ENCODE measurements at regions not wholly inside any gene's neighbourhood (a gene's known extent, or its start where the extent isn't known, plus 50 kb on each side); places are given as distances from the start of the nearest gene placed in this dataset.
A peak's percentile ranks its signal among the peaks of the same experiment; 100 is the strongest.
"Not testable (repeated sequence)": the region's sequence is repeated elsewhere in the genome, so short reads cannot be mapped to it uniquely, and the experiment has no call there.

DNA sequence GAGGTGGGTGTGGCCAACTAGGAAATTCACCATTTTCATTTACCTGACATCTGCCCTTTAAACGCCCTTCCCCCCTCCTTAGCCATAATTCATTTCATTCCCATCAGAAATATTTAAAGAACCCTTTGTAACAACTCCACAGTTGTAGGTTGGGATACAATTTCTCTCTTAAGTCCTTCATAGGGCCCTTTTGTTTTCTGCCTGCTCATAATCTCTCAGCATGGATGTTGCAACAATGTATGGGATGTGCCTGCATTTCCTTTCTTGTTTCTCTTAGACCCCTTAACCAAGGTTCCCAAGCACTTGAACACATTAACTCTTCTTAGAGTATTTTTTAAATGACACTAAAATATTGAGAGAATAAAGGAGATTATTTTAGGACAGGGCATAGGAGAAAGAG is 51.7 kb upstream of the MYO10 start:
- DNase-seq (ENCODE audit: low spot score), result no peak

GRCh38 chr5:16990817-16991520 is 54.9 kb upstream of the MYO10 start:
- not testable (repeated sequence) for DNase-seq (ENCODE audit: low spot score)

DNA sequence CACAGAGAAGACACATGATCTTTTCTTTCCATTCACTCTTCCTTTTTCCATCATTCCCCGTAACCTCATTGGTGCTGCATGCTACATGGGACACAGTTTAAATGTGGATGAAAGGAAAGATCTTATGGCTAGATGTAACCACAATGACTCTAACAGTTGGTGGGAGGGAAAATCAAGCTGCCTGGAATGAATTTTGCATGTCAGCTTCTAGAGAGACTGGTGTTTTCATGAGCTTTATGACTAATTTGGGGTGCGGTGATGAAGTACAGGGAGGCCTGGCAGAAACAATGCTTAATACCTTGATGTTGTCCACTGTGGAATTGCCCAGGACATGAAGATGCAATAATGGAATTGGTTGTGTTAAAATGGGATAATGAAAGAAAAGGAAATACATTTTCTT is 55.9 kb upstream of the MYO10 start:
- DNase-seq (ENCODE audit: low spot score), result peak; percentile 24

DNA sequence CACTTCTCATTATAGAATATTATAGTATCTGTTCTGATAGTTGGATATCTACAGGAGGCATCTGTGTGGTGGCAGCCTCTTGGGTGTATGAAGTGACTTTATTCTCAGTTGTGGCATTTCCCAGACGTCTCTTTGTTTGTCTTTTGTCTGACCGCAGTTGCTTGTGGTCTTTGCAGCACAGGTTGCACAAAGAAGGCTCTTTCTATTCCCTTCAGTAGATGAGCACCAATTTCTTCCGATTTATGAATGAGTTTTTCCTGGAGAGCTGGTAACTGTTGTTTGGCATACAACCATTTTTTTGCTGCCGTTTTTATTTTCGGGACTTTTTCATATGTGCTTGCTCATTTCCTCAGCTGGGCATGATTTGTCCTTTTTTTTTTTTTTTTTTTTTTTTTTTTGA is 56.4 kb upstream of the MYO10 start:
- DNase-seq (ENCODE audit: low spot score), result peak; percentile 35

DNA sequence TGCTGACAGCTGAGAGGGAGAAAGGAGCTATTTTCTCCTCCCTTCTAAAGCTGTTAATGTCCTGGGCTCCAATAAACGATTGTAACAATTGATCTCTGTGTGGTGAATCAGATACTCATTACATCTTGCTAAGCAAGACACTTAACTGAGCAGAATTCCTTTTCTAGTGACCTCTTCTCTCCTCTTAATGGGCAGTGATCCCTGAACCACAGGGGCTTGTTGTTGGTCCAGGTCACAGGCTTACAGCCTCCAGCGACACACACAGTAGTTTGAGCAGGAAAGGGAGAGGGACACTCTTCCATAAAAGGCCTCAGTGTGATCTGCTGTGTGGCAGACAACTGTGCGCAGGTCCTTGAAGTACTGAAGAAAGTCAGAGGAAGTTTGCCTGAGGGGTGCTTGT is 58.5 kb upstream of the MYO10 start:
- peak; percentile 20 for DNase-seq (ENCODE audit: low spot score)

DNA sequence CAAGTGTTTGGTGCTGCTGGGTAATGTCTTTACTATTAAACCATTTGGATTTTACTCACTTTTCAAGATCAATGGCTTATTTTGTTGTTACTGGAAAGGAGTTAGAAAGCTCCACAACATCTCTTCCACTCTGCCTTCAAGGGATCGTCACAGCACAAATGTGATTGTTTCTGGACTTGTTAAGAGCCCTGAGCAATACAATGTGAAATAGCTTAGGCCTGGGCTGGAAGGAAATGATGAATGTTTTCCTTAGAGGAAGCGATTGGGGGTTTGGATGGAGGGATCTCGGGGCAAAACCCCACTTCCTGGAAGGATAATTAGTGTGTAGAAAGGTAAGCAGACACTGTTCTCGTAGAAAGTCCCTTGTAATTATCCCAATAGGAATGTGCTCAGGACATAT is 59.3 kb upstream of the MYO10 start:
- DNase-seq (ENCODE audit: low spot score), result peak; percentile 76

DNA sequence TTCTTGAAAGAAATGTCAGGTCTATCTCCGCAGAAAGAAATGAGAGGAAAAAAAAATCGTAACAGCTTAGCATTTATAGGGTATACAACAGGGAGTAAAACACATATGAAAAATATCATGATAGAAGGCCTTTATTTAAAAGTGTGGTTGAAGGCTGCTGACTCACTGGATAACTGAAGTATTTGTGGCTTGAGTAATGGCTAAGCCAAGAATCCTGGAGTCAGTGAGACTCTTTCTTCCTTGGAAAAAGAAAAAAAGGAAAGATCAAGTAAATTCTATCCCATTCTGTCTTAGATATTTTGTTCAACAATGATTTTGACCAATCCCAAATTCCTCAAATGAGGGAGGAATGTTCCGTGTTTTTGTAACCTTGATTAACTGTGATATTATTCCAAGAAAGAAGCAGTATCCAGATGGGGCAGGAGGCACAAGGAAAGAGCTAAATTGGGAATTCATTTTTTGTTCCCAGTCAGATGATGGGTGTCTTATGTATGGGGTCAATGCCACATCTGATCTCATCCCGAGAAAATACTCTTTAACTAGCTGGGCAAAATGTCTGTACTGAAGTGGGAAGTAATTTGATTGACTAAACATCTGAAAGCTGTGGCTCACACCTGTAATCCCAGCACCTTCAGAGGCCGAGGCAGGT is 64.3 kb upstream of the MYO10 start:
- DNase-seq (ENCODE audit: low spot score), result peak; percentile 89

GRCh38 chr5:17001428-17001827 is 65.3 kb upstream of the MYO10 start:
- peak; percentile 14 for DNase-seq (ENCODE audit: low spot score)

GRCh38 chr5:17004441-17005106 is 68.5 kb upstream of the MYO10 start:
- DNase-seq (ENCODE audit: low spot score), result no peak

DNA sequence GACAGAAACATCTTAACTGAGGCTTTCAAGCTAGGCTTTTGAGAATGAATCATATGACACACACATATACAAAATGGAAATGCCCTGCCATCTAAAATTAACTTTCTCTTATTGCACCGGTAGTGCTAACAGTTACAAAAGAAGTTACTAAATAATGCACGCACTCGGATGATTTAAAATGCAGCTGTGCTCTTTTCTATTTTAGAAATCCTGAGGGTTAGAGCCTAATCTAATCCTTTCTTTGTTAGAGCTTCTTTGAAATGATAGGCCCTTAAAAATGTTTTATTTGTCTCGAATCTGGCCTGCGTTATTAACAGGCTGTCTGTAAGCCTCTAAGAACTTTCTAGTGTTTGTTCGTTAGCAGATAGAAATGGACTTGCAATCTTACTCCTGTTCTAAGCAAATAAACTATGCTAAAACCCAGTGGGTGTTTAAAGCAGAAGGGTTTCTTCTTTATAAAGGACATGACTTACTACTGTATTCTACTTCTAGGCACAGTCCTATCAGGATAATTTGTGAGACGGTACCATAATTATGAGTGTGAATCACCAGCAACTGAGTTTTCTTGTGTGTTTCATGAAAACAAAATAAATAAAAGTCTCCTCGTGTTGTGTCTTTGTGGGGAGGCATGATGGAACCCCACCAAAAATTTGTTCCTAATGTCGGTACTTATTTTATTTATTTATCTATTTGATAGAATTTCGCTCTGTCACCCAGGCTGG is 69.2 kb upstream of the MYO10 start:
- DNase-seq (ENCODE audit: low spot score), result no peak

GRCh38 chr5:17012289-17012688 is 76.2 kb upstream of the MYO10 start:
- peak; percentile 55 for DNase-seq (ENCODE audit: low spot score)

- no peak for DNase-seq (ENCODE audit: low spot score)
These were observed 78.6 kb upstream of the MYO10 start for GRCh38 chr5:17014686-17015085.

DNA sequence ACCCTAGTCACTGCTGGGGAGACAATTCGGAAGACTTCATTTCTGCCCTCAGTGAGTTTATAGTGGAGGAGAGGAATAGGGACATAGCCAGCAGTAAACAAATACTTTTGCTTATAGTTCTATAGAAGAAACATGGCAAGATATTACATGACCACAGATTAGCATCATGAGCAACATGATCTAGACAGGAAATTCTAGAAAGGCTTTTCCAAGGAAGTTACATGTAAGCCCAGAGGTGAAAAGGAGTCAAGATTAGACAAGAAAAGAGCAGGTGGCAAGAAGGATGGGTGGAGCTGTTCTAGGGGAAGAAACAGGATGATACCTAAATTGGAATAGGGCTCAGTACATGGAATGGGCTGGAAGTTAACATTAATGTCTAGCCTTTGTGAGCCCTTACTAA is 82.8 kb upstream of the MYO10 start:
- no peak for DNase-seq (ENCODE audit: low spot score)

GRCh38 chr5:17019324-17019723 is 83.2 kb upstream of the MYO10 start:
- no peak for DNase-seq (ENCODE audit: low spot score)

DNA sequence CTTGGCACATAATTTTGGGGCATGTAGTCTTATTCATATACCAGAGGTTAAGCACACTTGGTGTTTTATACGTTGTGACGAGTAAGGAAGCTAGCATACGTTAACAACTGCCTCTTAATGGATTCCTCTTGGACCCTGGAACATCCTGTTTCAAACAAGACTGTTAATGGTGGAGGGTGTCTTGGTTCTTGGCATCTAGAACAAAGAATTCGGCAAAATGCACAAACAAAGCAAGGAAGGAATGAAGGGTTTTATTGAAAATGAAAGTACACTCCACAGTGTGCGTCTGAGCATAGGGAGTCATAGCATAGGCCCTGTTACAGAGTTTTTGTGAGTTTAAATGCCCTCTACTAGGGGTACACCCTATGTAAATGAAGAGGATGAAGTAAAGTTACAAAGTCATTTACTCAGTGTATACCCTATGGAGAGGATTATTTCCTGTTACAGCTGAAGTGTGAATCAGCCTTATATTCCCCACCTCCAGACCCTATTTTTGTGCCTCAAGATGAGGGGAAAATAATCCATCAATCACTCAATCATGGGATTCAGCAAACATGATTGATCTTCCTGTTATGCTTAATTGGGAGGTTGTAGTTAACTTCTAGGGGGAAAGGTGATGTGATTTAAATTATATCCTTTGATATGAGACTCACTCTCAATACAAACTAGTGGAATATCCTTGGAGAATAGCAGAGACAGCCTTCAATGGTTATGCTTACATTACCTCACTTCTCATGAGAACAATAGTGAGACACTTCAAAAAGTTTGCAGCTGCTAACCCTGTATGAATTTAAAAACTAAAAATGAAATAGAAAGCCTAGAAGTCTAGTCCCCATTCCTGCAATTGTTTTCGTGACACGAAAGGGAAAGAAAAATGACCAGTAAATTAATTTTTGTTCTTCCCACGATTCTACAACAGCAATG is 84.9 kb upstream of the MYO10 start:
- peak; percentile 62 for DNase-seq (ENCODE audit: low spot score)

DNA sequence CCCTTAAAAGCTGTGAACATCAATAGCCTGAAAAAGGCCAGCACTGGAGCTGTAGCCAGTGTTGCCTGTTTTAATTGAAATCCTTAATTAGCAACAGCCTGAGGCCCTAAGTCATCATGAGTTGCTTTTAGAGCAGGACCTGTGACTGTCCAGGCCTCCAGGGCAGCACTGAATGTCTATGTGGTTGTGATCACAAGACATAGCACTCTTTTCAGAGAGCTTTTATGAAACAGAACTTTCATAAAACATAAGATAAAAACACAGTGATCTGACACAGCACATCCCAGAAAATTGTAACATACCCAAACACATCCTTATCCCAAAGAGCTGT is 85.5 kb upstream of the MYO10 start:
- DNase-seq (ENCODE audit: low spot score), result no peak

GRCh38 chr5:17022296-17022695 is 86.2 kb upstream of the MYO10 start:
- DNase-seq (ENCODE audit: low spot score), result no peak

DNA sequence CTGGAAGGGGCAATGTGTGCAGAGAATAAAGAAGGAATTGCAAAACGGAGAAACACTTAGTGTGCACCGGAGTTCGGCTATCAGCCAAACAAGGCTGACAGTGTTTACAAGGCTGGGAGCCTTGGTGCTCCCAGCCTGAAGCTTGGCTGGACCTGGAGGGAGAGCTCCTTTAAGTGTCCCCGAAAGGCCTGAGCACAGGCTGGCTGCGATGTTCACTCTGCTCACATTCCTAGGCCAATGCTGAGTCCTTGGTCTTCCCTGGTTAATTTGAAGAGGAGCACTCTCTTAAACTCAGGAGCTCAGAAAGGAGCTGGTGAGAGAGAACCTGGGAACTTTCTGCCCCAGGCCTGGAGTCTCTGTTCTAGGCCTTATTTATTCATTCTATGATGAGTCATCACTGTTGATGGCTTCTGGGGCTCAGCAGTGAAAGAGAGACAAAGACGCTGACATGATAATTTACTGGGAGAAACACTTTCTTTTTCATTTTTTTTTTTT is 88.6 kb upstream of the MYO10 start:
- DNase-seq (ENCODE audit: low spot score), result peak; percentile 26

GRCh38 chr5:17031659-17032277 is 95.7 kb upstream of the MYO10 start:
- DNase-seq (ENCODE audit: low spot score), result not testable (repeated sequence)

DNA sequence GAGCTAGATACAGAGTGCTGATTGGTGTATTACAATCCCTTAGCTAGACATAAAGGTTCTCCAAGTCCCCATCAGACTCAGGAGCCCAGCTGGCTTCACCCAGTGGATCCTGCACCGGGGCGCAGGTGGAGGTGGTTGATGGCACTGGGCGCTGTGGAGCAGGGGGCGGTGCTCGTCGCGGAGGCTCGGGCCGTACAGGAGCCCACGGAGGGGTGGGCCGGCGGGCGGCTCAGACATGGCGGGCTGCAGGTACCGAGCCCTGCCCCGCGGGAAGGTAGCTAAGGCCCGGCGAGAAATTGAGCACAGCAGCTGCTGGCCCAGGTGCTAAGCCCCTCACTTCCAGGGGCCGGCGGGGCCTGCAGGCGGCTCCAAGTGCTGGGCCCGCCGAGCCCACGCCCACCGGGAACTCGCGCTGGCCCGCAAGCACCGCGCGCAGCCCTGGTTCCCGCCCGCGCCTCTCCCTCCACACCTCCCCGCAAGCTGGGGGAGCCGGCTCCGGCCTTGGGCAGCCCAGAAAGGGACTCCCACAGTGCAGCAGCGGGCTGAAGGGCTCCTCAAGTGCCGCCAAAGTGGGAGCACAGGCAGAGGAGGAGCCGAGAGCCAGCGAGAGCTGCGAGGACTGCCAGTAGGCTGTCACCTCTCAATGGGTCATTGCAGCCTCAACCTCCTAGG is 96.4 kb upstream of the MYO10 start:
- DNase-seq (ENCODE audit: low spot score), result not testable (repeated sequence)

GRCh38 chr5:17034992-17035391 is 98.9 kb upstream of the MYO10 start:
- DNase-seq (ENCODE audit: low spot score), result not testable (repeated sequence)
